Aorta (tissue), 5 donors: ENCODE measurements at regions not wholly inside any gene's neighbourhood (a gene's known extent, or its start where the extent isn't known, plus 50 kb on each side); places are given as distances from the start of the nearest gene placed in this dataset.
"Not testable (repeated sequence)": the region's sequence is repeated elsewhere in the genome, so short reads cannot be mapped to it uniquely, and the experiment has no call there.

Source experiments
- ATAC-seq: fragments of 200-7000 bp; cut with Tn5 transposase; one replicate; pipeline ENCODE4 v1.9.1; 2022; ENCODE audit warnings: moderate library complexity; ENCODE audit not compliant: low FRiP score
- DNase-seq, 2 donors: peaks; one replicate each; pipeline ENCODE4 v3.0.0-alpha.2; 2020
- H3K27ac ChIP-seq, 2 donors: one replicate each; pipeline ENCODE4 v1.5.1; 2013; ENCODE audit warnings: low read length in 2 of 2, mild to moderate bottlenecking in 2 of 2, moderate library complexity in 2 of 2, control low read depth in 1 of 2, inconsistent platforms in 1 of 2, low read depth in 1 of 2
- H3K27me3 ChIP-seq, 2 donors: one replicate each; pipeline ENCODE4 v1.6.1; 2013; ENCODE audit warnings: control low read depth in 1 of 2, low read length in 1 of 2, mild to moderate bottlenecking in 1 of 2, moderate library complexity in 1 of 2; ENCODE audit not compliant: insufficient read depth in 2 of 2, control insufficient read depth in 1 of 2
- H3K36me3 ChIP-seq, 2 donors: one replicate each; pipeline ENCODE4 v1.6.1; 2013; ENCODE audit warnings: control low read depth in 1 of 2, low read length in 1 of 2, mild to moderate bottlenecking in 1 of 2; ENCODE audit not compliant: insufficient read depth in 2 of 2, control insufficient read depth in 1 of 2
- H3K4me1 ChIP-seq, 2 donors: one replicate each; pipeline ENCODE4 v1.6.1; 2013; ENCODE audit warnings: low read length in 2 of 2, control low read depth in 1 of 2, mild to moderate bottlenecking in 1 of 2, moderate library complexity in 1 of 2; ENCODE audit not compliant: insufficient read depth in 2 of 2, control insufficient read depth in 1 of 2
- H3K4me3 ChIP-seq, 2 donors: one replicate each; pipeline ENCODE4 v1.5.1; 2013; ENCODE audit warnings: low read length in 2 of 2, control low read depth in 1 of 2, mild to moderate bottlenecking in 1 of 2
- H3K9me3 ChIP-seq: one replicate; pipeline ENCODE4 v1.6.1; 2013; ENCODE audit warnings: mild to moderate bottlenecking, low read length; ENCODE audit not compliant: control insufficient read depth
- WGBS, 2 donors: extraction: QIAGEN DNeasy Blood & Tissue Kit; methylation state at CpG; one replicate each; pipeline ENCODE4 v1.1.7; 2013; 5-methylcytosine and 5-hydroxymethylcytosine counted together
- intact Hi-C, 2 donors: fragments of 100-400 bp; cut with DNase I; formaldehyde crosslinking; loops; one replicate each; pipeline versions ENCODE4 v1.14.2 to v1.15.0; 2022
- donor health status: healthy with polysubstance abuse.
- donor health status: Bipolar disorder and iron deficiency.
- donor health status: DM: no; HTN: no; CAD: no.
- donor health status: DM: no; HTN: no; CAD: no.
- donor health status: DM: yes; HTN: yes; CAD: no.

DNA sequence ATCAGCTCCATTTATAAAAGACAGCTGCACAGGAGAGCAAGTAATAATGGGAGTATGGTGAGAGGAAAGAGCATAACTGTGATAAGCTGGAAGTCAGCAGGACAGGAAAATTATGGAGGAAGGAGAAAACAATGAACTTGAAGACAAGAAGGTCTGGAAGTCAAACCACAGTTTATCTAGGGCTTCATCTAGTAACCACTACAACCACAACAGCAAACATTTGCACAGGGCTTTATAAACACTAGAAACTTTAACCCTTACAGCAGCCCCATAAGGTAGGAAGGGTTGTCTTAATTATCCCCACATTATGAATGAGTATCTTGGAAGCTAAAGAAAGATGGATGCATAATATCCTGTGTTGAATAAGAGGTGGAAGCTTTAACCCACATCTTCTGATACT, 820.8 kb downstream of the IGSF11 start:
- Histone ChIP-seq H3K4me3 (no peak overlapping the region), H3K27ac (no peak overlapping the region), H3K9me3 (no peaks in the 10 kb centered on the region), H3K4me1 (no peaks in the 10 kb centered on the region), H3K27me3 (no peaks in the 10 kb centered on the region), H3K36me3 (no peaks in the 10 kb centered on the region)
- DNase-seq (no peak), ATAC-seq (no peak)
- intact Hi-C loops = no loop called here

DNA sequence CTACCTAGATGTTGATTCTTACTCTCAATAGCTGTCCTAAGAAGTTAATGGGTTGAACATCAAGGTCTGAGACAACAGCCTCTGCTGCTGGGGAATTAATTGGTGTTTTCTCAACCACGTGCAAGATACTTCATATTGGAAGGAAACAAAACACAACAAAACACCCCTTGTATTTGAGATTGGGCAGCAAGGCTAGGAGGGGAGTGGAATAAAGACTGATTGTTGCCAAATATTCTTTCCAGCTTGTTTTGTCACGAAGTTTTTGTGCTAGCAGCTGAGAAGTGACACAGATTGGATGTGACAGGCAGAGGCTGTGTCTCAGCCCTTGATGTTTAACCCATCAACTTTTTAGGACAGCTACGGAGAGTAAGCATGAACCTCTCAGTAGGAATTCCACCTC, 808.4 kb downstream of the IGSF11 start:
- ATAC-seq (no peak), DNase-seq (no peak)
- no peaks in the 10 kb centered on the region for H3K4me1 ChIP-seq
- intact Hi-C loops = no loop called here
- H3K27ac ChIP-seq = no peak overlapping the region
- H3K27me3 ChIP-seq = no peaks in the 10 kb centered on the region
- WGBS, 2 donors = 51 to 56% methylated on average over 3 of the region's 3 CpGs
- H3K4me3 ChIP-seq = no peak overlapping the region
- no peaks in the 10 kb centered on the region for H3K9me3 ChIP-seq
- no peaks in the 10 kb centered on the region for H3K36me3 ChIP-seq

DNA sequence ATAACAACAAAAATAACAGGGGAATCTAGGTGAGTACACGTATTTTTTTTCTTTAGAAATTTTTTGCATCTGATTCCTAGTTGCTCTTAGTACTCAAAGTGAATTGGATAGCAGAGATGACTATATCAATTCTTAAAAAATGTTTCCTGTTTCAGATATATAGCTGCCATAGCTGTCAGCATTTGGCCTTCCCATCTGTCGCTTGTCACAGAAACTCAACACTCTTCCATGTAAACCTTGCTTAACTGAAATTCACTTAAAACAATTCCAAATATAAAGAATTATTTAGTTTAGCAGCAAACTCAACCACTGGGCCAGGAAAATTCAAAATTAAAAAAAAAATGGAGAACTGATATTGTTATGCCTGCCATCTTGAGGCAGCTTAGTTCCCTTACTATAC, 807.5 kb downstream of the IGSF11 start:
- WGBS, 2 donors = 71 to 77% methylated on average over 2 of the region's 2 CpGs
- DNase-seq = no peak
- Histone ChIP-seq H3K36me3 (no peaks in the 10 kb centered on the region), H3K4me1 (no peaks in the 10 kb centered on the region), H3K27me3 (no peaks in the 10 kb centered on the region), H3K9me3 (no peaks in the 10 kb centered on the region), H3K27ac (no peak overlapping the region), H3K4me3 (no peak overlapping the region)
- intact Hi-C loops = no loop called here
- no peak for ATAC-seq

DNA sequence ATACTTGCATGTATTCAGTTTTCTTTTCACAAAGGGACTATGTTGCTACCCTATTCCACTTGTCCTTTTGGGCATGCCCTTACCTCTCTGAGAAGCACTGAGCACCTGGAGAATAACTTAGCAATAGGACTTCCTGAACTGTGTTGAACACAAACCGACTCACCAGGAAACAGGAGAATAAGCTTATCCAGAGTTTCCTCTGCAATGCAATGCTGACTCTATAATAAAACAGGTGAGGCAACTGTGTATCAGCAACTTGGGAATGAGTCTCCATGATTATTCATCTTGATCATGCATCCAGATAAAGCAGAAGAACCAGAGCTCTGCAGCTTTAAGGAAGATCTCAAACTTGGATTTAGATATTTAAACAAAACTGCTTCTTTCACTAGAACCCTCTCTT, 806.5 kb downstream of the IGSF11 start:
- Histone ChIP-seq H3K4me1 (no peaks in the 10 kb centered on the region), H3K9me3 (no peaks in the 10 kb centered on the region), H3K27ac (no peak overlapping the region), H3K27me3 (no peaks in the 10 kb centered on the region), H3K4me3 (no peak overlapping the region), H3K36me3 (no peaks in the 10 kb centered on the region)
- no peak for DNase-seq
- intact Hi-C loops = no loop called here
- no peak for ATAC-seq
- 56 to 74% methylated on average over 1 of the region's 1 CpG for WGBS, 2 donors

DNA sequence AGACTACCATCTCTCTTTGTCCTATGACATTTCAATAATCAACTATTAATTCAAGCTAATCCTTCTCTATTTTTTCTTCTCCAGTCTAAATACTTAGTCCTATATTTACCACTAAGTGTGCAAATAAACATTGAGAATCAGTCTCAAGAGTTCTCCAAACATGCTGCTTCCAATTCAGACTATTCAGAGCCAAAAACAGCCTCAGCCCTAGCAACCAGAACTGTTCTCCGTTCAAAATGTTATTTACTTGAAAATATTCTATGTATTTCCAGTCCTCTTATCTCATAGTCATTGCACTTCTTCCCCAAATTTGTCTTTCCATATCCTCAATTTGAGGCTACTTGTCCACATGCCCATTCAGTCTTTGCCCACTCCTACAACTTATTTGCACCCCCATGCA, 805.5 kb downstream of the IGSF11 start:
- H3K27me3 ChIP-seq = no peaks in the 10 kb centered on the region
- 41 to 49% methylated on average over 1 of the region's 1 CpG for WGBS, 2 donors
- no peak for ATAC-seq
- H3K4me1 ChIP-seq = no peaks in the 10 kb centered on the region
- H3K36me3 ChIP-seq = no peaks in the 10 kb centered on the region
- intact Hi-C loops = no loop called here
- no peak overlapping the region for H3K27ac ChIP-seq
- DNase-seq = no peak
- no peaks in the 10 kb centered on the region for H3K9me3 ChIP-seq
- H3K4me3 ChIP-seq = no peak overlapping the region

DNA sequence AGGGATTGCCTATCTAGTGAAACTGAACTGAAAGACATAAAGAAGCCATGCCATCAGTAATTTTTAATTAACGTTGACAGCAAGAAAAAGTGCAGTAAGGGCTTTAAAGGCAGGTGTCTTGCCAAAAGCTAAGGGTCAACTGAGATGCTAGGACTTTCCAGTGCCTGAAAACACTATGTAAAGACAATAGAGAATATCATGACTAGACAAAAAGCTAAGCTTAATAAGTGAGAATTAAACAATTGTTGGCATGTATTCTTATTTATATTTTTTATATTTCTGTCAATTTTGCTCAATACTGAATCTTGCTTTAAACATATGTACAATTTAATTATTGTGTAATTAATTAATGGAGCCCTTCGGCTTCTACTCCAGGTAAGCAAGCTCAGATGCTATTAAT, 803.1 kb downstream of the IGSF11 start:
- Histone ChIP-seq H3K27ac (no peak overlapping the region), H3K27me3 (no peaks in the 10 kb centered on the region), H3K4me3 (no peak overlapping the region), H3K9me3 (no peaks in the 10 kb centered on the region), H3K4me1 (no peaks in the 10 kb centered on the region), H3K36me3 (no peaks in the 10 kb centered on the region)
- ATAC-seq (no peak), DNase-seq (no peak)
- intact Hi-C loops = no loop called here
- WGBS, 2 donors = 63 to 74% methylated on average over 2 of the region's 2 CpGs

DNA sequence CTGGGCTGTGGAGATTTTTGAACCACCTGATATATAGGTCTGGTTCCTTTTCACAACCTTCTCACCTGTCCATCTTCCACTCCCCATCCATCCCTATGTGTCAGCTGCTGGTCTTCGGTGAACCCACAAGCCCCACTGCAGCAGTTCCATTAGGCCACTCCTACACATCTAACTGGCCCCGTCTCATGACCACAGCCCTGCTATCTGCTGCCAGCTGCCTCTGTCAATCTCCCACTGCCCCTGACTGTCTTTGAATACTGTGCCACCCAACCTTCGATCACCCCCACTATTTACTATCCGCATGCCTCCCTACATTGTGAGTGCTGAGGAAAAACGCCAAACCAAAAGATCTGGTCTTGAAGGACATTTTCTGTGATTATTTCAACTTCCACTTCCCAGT, 795.4 kb downstream of the IGSF11 start:
- WGBS, 2 donors = 82 to 87% methylated on average over 5 of the region's 5 CpGs
- peaks cover 2% of the 10 kb centered on the region for H3K9me3 ChIP-seq
- no peaks in the 10 kb centered on the region for H3K27me3 ChIP-seq
- H3K4me3 ChIP-seq = no peak overlapping the region
- intact Hi-C loops = no loop called here
- ATAC-seq (no peak), DNase-seq (no peak)
- H3K4me1 ChIP-seq = no peaks in the 10 kb centered on the region
- H3K36me3 ChIP-seq = no peaks in the 10 kb centered on the region
- H3K27ac ChIP-seq = no peak overlapping the region

DNA sequence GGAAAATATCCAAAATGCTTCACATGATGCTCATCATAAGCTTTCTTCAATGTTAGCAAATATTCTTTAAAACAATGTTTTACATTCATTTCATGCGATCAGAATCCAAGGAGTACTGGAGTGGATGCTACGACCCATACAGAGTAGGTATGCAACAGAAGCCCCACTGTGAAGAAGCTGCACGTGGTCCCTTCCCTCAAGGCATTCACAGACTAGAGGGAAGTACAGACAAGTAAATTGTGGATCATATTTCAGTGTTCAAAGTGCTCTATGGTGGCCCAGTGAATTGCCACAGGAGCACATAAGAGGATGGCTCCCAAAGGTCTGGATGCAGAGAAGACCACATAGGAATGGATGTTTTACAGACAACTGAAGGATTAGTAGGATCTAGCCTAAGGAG, 789.9 kb downstream of the IGSF11 start:
- DNase-seq (no peak), ATAC-seq (no peak)
- 57 to 62% methylated on average over 3 of the region's 3 CpGs for WGBS, 2 donors
- Histone ChIP-seq H3K36me3 (no peaks in the 10 kb centered on the region), H3K9me3 (no peaks in the 10 kb centered on the region), H3K27me3 (no peaks in the 10 kb centered on the region), H3K4me3 (no peak overlapping the region), H3K27ac (no peak overlapping the region), H3K4me1 (no peaks in the 10 kb centered on the region)
- intact Hi-C loops = no loop called here

DNA sequence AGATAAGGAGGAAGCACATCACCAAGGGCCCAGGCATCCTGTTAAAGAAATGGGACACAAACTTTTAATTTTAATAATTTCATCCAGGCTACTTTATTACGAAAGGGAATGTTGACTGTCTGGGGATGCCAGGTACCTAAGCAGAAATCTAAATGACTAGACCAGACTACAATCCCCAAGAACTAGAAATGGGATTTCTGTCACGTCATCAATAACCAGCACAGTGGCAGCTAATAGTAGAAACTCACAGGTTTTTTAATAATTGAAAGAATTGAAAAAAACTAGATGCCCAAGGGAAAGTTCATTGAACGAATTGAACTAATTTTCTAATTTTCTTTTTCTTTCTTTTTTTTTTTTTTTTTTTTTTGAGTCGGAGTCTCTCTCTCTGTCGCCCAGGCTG, 789.3 kb downstream of the IGSF11 start:
- H3K4me3 ChIP-seq = no peak overlapping the region
- H3K27ac ChIP-seq = no peak overlapping the region
- H3K9me3 ChIP-seq = no peaks in the 10 kb centered on the region
- no peaks in the 10 kb centered on the region for H3K36me3 ChIP-seq
- H3K4me1 ChIP-seq = no peaks in the 10 kb centered on the region
- intact Hi-C loops = no loop called here
- no peaks in the 10 kb centered on the region for H3K27me3 ChIP-seq
- ATAC-seq = no peak
- no peak for DNase-seq
- WGBS, 2 donors = 82 to 86% methylated on average over 4 to 5 of the region's 5 CpGs

DNA sequence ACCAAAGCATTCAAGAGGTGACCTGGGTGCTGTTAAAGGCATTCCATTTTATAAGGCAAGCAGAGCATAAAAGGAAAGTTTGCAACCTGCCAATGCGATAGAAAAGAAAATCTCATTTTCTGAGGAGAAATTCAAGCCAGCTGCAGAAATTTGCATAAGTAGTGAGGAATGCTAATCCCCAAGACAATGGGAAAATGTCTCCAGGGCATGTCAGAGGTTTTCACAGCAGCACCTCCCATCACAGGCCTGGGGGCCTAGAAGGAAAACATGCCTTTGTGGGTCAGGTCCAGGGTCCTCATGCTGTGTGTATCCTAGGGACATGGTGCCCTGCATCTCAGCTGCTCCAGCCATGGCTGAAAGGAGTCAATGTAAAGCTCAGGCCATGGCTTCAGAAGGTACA, 775.8 kb downstream of the IGSF11 start:
- H3K36me3 ChIP-seq, intact Hi-C loops, H3K27ac ChIP-seq, DNase-seq, ATAC-seq, H3K27me3 ChIP-seq, H3K9me3 ChIP-seq, H3K4me1 ChIP-seq, H3K4me3 ChIP-seq: not testable (repeated sequence)
- 91 to 93% methylated on average over 1 of the region's 1 CpG for WGBS, 2 donors
